Vagina (tissue), 2 donors: ENCODE measurements at regions not wholly inside any gene's neighbourhood (a gene's known extent, or its start where the extent isn't known, plus 50 kb on each side); places are given as distances from the start of the nearest gene placed in this dataset.

Experiments used
- DNase-seq, 2 donors: peaks; one replicate each; pipeline ENCODE4 v3.0.0-alpha.2; 2017; ENCODE audit errors: extremely low spot score in 2 of 2
- H3K27ac ChIP-seq: fragments of 200-600 bp; sonication (generic); one replicate; pipeline ENCODE4 v1.5.1; 2019
- H3K27me3 ChIP-seq: fragments of 200-600 bp; sonication (generic); one replicate; pipeline ENCODE4 v1.5.1; 2019
- H3K36me3 ChIP-seq, 2 donors: fragments of 200-600 bp; sonication (generic); one replicate each; pipeline ENCODE4 v1.5.1; 2017 to 2019
- H3K4me1 ChIP-seq: fragments of 200-600 bp; sonication (generic); one replicate; pipeline ENCODE4 v1.5.1; 2019
- H3K4me3 ChIP-seq, 2 donors: fragments of 200-600 bp; sonication (generic); 1 replicate in 1 of 2; 2 replicates in 1 of 2; pipeline ENCODE4 v1.5.1; 2016 to 2019
- H3K9me3 ChIP-seq: fragments of 200-600 bp; sonication (generic); one replicate; pipeline ENCODE4 v1.5.1; 2019
- POLR2A ChIP-seq, 2 donors: fragments of 450-650 bp; IDR thresholded peaks; one replicate each; pipeline ENCODE4 v1.6.1; 2017; ENCODE audit warnings: antibody characterized with exemption in 2 of 2, mild to moderate bottlenecking in 2 of 2, moderate library complexity in 2 of 2
- POLR2AphosphoS5 ChIP-seq, 2 donors: sonication (generic); formaldehyde crosslinking; IDR thresholded peaks; one replicate each; pipeline ENCODE4 v1.9.0; 2017; ENCODE audit warnings: antibody characterized with exemption in 2 of 2, mild to moderate bottlenecking in 2 of 2, low read depth in 1 of 2; ENCODE audit not compliant: insufficient read depth in 1 of 2
- intact Hi-C: fragments of 100-400 bp; cut with DNase I; formaldehyde crosslinking; loops from one replicate; pipeline ENCODE4 v1.15.1; 2023
- TF ChIP-seq, protein P1 (sequence below), 3 experiments: fragments of 450-650 bp in 2 of 3; fragments of 200-600 bp in 1 of 3; sonication (generic) in 1 of 3; IDR thresholded peaks; one replicate each; pipeline ENCODE4 v1.5.1; 2017 to 2019; ENCODE audit warnings: antibody characterized with exemption in 3 of 3, mild to moderate bottlenecking in 2 of 3, moderate library complexity in 2 of 3

DNA sequence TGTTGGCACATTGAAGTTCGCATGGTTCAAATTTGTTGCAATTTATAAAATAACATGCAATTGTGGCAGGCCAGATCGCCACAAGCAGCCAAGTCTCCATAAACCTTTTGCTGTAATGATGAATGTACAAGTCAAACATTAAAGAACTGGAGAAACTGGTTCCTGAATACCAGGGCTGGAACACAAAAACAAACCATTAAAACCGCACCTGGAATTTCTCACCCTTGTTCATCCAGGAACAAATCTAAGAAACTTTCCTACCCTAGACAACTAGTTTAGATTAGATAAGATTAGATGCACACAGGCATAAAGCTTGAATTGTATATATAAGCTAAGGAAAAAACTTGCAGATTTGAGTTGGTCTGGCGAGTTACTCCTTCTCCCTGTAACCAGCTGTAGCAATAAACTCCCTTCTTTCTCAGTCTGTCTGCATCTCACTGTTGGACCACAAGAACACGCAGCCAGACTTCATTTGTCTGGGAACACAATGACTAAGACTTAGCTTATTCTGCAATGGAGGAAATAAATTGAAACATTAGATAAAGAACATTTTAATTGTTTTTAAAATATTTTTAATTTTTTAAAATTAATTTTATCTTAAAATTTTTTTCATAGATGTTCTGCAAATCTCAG lies 1835.5 kb upstream of the LRRTM1 start:
- no peak for DNase-seq
- intact Hi-C loops = no loop called here

DNA sequence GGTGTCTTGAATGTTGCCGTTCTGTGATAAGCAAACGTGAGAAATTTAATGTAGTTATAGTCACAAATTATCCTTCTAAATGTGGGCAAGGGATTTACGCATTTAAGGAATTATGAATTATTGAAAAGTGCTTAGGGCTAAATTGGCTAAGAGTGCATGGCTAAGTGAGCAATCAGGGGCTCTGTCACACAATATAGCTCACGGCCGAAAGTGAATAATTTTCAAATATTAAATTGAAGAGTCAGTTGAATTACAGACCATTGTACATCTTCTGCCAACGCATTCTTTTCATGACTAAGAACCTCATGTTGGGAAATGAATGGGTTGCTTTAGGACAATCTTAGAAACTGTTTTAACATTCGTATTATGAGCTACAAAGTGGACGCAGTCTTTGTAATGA lies 1832.9 kb upstream of the LRRTM1 start:
- no peaks in the 10 kb centered on the region for H3K4me1 ChIP-seq
- intact Hi-C loops = no loop called here
- H3K27ac ChIP-seq = no peak overlapping the region
- no peak for DNase-seq
- no peak for TF ChIP-seq POLR2A (IDR thresholded peaks at IDR 0.05)
- no peak for TF ChIP-seq POLR2AphosphoS5 (IDR thresholded peaks at IDR 0.05; ENCODE audit: insufficient read depth in 1 of 2, low read depth in 1 of 2)
- no peaks in the 10 kb centered on the region for H3K27me3 ChIP-seq
- no peaks in the 10 kb centered on the region for H3K36me3 ChIP-seq
- H3K9me3 ChIP-seq = no peaks in the 10 kb centered on the region
- H3K4me3 ChIP-seq = no peak overlapping the region

More for the DNA sequence above, 1835.5 kb upstream of the LRRTM1 start:
- Histone ChIP-seq H3K27ac (no peak overlapping the region), H3K4me1 (no peaks in the 10 kb centered on the region), H3K36me3 (no peaks in the 10 kb centered on the region), H3K4me3 (no peak overlapping the region), H3K9me3 (no peaks in the 10 kb centered on the region), H3K27me3 (no peaks in the 10 kb centered on the region)
- TF ChIP-seq, protein P1, sequence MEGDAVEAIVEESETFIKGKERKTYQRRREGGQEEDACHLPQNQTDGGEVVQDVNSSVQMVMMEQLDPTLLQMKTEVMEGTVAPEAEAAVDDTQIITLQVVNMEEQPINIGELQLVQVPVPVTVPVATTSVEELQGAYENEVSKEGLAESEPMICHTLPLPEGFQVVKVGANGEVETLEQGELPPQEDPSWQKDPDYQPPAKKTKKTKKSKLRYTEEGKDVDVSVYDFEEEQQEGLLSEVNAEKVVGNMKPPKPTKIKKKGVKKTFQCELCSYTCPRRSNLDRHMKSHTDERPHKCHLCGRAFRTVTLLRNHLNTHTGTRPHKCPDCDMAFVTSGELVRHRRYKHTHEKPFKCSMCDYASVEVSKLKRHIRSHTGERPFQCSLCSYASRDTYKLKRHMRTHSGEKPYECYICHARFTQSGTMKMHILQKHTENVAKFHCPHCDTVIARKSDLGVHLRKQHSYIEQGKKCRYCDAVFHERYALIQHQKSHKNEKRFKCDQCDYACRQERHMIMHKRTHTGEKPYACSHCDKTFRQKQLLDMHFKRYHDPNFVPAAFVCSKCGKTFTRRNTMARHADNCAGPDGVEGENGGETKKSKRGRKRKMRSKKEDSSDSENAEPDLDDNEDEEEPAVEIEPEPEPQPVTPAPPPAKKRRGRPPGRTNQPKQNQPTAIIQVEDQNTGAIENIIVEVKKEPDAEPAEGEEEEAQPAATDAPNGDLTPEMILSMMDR (IDR thresholded peaks at IDR 0.05) = no peak
- TF ChIP-seq POLR2A (IDR thresholded peaks at IDR 0.05) (no peak), POLR2AphosphoS5 (IDR thresholded peaks at IDR 0.05; ENCODE audit: insufficient read depth in 1 of 2, low read depth in 1 of 2) (no peak)

DNA sequence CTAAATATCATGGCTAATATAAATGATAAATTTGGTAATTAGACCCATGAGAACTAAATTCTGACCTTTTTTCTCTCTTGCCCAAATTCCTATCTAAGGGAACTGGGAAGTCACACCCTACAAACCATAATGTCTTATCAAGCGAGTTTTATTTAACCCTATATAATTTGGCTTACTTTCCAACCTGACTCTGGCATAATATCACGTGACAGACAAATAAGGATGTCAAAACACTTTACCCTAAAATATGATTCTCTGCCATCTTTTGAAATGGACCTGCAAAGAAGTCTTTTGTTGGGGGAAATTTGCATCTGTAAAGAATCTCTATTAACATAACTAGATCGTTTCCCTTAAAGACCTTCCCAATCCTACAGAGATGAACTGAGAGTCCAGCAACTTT lies 1823.5 kb upstream of the LRRTM1 start:
- Histone ChIP-seq H3K27ac (no peak overlapping the region), H3K4me1 (no peaks in the 10 kb centered on the region), H3K27me3 (no peaks in the 10 kb centered on the region), H3K9me3 (no peaks in the 10 kb centered on the region), H3K4me3 (no peak overlapping the region), H3K36me3 (no peaks in the 10 kb centered on the region)
- intact Hi-C loops = no loop called here
- no peak for DNase-seq
- TF ChIP-seq POLR2AphosphoS5 (IDR thresholded peaks at IDR 0.05; ENCODE audit: insufficient read depth in 1 of 2, low read depth in 1 of 2) (no peak), POLR2A (IDR thresholded peaks at IDR 0.05) (no peak)
- TF ChIP-seq, protein P1 (IDR thresholded peaks at IDR 0.05) = no peak

DNA sequence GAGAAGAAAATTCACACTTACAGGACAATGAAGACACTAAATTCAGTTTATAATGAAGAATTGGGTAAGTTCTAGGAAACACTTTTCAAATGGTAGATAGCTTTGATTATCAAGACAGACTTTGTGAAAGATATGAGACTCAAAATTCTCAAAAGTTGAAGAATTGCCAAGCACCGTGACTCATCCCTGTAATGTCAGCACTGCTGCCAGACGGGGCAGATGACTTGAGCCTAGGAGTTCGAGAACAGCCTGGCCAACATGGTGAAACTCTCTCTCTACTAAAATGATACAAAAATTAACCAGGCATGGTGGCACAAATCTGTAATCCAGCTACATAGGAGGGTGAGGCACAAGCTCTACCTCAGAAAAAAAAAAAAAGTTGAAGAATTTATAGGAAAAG lies 1820.1 kb upstream of the LRRTM1 start:
- intact Hi-C loops = no loop called here
- Histone ChIP-seq H3K36me3 (no peaks in the 10 kb centered on the region), H3K27ac (no peak overlapping the region), H3K9me3 (no peaks in the 10 kb centered on the region), H3K27me3 (no peaks in the 10 kb centered on the region), H3K4me3 (no peak overlapping the region), H3K4me1 (no peaks in the 10 kb centered on the region)
- TF ChIP-seq, protein P1 (IDR thresholded peaks at IDR 0.05) = no peak
- TF ChIP-seq POLR2AphosphoS5 (IDR thresholded peaks at IDR 0.05; ENCODE audit: insufficient read depth in 1 of 2, low read depth in 1 of 2) (no peak), POLR2A (IDR thresholded peaks at IDR 0.05) (no peak)
- no peak for DNase-seq

DNA sequence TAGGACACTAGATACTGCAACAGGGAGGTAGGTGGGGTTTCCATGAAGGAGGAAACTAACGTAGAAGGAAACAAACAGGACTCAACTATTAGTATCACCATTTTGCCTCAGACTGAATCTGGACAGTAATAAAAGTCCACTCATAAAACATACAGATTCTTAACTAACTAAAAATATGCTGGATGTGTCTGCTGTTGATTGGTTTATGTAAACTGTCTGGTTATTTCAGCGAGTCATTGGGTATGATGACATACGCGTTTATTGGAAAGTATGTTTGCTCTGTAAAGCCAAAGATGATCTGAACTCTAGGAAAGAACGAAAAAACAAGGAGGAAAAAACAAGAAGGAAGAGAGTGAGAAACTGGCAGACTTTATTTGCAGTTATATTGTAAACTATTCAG lies 1816.1 kb upstream of the LRRTM1 start:
- no peak for TF ChIP-seq POLR2AphosphoS5 (IDR thresholded peaks at IDR 0.05; ENCODE audit: insufficient read depth in 1 of 2, low read depth in 1 of 2)
- TF ChIP-seq, protein P1 (IDR thresholded peaks at IDR 0.05) = no peak
- TF ChIP-seq POLR2A (IDR thresholded peaks at IDR 0.05) = no peak
- intact Hi-C loops = no loop called here
- DNase-seq = no peak

More for the DNA sequence above, 1816.1 kb upstream of the LRRTM1 start:
- no peak overlapping the region for H3K4me3 ChIP-seq
- H3K4me1 ChIP-seq = no peaks in the 10 kb centered on the region
- no peaks in the 10 kb centered on the region for H3K9me3 ChIP-seq
- no peaks in the 10 kb centered on the region for H3K36me3 ChIP-seq
- no peak overlapping the region for H3K27ac ChIP-seq
- H3K27me3 ChIP-seq = no peaks in the 10 kb centered on the region
